GM19025 (cell line): ENCODE measurements at regions not wholly inside any gene's neighbourhood (a gene's known extent, or its start where the extent isn't known, plus 50 kb on each side); places are given as distances from the start of the nearest gene placed in this dataset.
"Not testable (repeated sequence)": the region's sequence is repeated elsewhere in the genome, so short reads cannot be mapped to it uniquely, and the experiment has no call there.

Source experiments
- ATAC-seq: cut with Tn5 transposase; IDR thresholded peaks from one replicate; pipeline ENCODE4 v1.9.1; 2021; ENCODE audit warnings: mild to moderate bottlenecking, low read depth, moderate library complexity; ENCODE audit not compliant: unreplicated experiment

DNA sequence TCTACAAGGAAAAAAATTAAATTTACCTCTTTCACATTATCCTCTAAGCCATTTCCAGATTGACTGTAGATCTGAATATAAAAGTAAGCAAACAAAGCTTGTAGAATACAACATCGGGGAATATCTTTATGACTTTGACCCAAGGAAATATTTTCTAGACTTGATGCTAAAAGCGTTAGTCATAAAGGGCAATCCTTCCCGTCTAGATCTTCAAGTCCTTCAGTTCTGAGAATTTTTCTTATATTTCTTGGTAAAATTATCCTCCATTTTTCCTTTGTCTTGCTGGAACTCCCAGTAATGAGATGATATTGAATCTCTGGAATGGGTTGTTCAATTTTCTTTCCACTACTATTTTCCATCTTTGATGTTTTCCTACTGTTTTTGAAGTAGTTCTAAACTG lies 77.8 kb upstream of the ZNF184 start:
- no peak for ATAC-seq

GRCh38 chr6:27549241-27549598 lies 76.3 kb upstream of the ZNF184 start:
- not testable (repeated sequence) for ATAC-seq

DNA sequence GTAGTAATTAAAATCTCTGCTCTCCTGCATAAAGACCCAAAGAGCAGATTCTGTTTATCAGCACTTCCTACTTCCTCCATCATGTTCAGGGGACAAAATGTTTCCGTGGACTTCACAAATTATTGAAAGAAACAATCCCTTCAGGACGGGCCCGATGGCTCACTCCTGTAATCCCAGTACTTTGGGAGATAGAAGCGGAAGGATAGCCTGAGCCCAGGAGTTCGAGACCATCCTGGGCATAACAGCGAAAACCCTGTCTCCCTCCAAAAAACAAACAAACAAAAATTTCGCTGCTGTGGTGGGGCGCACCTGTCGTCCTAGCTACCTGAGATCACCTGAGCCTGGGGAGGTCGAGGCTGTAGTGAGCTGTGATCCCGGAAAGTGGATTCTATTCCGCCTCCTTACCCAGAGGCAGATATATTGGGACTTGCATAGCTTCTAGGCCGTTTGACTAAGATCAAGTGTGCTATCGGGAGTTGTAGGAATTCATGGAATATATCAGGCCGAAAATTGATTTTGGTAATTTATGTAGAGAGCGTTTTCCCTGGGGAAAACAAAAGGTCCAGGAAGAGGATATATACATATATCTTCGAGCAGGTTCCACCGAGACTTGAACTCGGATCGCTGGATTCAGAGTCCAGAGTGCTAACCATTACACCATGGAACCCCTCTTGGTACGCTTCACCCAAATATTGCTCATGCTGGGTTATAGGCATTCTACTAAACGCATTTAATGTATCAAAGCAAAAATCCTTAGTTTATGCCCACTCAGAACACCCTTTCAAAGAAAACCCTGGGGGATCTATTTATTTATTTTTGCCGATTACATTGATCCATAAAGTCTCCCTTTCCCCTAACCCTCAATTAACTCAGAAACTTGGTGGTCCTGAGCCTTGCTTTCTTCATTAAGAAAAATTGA lies 74.5 kb upstream of the ZNF184 start:
- no peak for ATAC-seq

DNA sequence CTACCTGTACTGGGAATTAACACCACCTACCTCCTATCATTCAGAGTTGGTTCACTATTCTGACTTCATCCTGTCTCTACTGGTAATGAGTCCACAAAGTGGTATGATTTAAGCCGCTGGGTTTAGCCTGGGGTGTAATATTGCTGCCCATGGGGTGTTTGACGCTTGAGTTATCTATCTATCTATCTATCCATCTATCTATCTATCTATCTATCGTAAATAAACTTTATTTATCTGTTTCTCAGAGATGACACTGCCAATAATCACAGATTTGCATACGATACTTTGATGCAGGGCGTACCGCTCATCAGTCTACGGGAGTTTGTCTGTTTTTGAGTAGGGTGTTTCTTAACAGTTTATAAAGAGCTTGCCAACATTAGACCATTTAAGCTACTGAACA lies 73.6 kb upstream of the ZNF184 start:
- no peak for ATAC-seq

- no peak for ATAC-seq
Measured at GRCh38 chr6:27545271-27546046, 72.6 kb upstream of the ZNF184 start.

GRCh38 chr6:27544612-27545260 lies 71.8 kb upstream of the ZNF184 start:
- no peak for ATAC-seq

DNA sequence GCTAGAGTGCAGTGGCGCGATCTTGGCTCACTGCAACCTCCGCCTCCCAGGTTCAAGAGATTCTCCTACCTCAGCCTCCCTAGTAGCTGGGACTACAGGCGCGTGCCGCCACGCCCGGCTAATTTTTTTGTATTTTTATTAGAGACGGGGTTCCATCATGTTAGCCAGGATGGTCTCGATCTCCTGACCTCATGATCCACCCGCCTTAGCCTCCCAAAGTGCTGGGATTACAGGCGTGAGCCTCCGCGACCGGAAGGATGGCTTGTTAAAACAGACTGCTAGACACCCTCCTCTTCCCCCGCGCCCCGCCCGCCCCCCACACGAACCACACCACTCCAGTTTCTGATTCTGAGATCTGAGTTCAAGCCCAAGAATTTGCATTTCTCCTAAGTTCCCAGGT lies 71.2 kb upstream of the ZNF184 start:
- ATAC-seq: not testable (repeated sequence)

DNA sequence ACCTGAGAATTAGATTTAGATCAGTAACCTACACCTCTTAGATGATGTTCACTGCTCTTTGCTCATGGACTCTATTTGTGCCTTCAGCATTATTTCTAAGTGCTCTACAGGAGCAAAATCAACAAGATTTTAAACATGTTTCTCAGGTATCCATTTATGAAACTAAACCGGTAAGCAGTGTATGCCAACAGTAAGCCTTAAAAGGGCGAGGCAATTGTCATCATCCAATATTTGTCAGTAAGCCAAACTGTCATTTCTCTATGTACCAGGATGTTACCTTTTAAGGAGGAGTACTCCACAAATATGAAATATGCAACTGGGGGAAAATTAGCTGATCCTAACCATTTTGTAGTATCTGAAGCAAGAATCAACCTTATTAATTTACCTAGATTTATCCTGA lies 69.6 kb upstream of the ZNF184 start:
- ATAC-seq: no peak

- ATAC-seq: no peak
Measured at GRCh38 chr6:27541933-27542297, 69.0 kb upstream of the ZNF184 start.

DNA sequence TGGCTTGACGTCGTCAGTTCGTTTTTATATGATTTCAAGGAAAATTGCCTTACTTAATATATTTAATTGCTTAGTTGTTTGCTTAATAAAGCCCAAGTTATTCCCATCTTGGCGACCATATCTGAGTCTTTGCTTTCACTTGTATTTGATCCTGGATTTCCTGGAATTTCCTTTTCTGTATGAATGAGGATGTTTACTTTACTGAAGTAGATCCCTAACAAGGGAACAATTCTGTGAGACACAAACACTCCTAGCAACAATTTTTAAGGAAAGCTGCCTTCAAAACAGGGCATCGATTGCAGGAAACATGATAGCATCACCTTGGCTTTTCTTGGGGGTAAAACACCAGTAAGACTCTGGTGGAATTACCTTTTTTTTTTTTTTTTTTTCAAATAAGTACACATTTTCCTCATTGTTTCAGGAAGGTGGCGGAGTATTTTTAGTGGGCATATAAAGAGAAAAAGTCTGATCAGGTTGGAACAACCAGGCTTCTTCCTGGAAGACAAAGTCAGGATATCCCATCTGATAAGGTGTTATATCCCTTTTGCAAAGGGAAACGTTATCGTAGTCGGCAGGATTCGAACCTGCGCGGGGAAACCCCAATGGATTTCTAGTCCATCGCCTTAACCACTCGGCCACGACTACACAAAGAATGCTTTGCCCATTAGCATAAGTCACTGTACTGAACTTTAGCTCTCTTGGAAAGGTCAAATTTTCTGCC lies 68.5 kb upstream of the ZNF184 start:
- no peak for ATAC-seq

GRCh38 chr6:27539551-27539950 lies 66.6 kb upstream of the ZNF184 start:
- no peak for ATAC-seq

DNA sequence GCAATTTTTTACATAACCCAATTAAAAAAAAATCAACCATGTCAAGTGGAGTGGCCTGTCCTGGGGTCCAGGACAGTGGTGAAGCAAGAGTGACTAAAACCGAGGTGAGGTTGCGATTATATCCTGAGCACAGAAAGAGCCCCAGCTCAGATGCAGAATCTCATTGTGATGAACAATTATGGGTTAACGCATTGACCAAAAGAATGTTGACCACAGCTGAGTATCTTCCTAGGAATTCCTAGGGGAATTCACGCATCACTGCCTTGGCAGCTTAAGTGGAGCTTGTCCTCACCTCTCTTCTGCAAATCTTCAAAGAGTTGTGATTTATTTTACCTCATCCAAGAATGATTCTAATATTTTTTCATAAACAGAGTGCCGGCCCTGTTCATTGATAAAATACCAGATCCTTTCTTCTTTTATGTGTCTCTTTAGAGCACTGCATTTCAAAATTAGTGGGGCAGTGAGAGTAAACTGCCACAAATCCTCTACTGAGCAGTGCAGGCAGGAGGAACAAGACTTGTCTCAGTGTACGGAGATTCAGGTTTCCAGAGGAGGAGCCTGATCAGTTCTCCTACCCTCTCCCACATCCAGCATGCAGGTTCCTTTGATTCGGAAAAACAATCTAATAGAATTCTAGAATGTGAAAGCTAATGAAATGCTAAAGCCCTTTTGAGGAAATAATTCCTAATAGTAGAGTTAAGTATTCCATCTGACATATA lies 60.1 kb upstream of the ZNF184 start:
- no peak for ATAC-seq

DNA sequence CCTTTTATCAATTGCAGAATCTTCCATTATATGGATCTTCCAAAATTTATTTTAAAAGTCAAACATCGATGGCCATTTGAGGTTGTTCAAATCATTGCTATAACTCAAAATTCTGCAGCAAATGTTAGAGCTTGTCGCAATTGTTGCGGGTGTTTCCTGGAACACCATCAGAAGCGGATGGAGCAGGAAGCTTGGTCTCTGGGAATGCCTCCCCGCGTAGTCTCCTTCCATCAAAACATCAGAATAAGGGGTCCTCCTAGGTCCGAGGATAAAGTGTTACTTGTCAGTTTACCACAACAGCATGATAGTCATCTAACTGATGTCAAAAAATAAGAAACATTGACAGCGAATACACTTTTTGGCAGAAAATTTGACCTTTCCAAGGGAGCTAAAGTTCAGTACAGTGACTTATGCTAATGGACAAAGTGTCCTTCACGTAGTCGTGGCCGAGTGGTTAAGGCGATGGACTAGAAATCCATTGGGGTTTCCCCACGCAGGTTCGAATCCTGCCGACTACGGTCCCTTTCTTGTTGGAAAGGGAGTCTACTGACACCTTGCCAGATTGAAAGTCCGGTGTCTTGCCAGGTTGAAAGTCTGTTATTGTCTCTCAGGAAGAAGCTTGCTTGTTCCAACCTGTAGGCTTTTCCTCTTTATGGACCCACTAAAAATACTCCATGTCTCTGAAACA lies 59.0 kb upstream of the ZNF184 start:
- ATAC-seq: no peak

DNA sequence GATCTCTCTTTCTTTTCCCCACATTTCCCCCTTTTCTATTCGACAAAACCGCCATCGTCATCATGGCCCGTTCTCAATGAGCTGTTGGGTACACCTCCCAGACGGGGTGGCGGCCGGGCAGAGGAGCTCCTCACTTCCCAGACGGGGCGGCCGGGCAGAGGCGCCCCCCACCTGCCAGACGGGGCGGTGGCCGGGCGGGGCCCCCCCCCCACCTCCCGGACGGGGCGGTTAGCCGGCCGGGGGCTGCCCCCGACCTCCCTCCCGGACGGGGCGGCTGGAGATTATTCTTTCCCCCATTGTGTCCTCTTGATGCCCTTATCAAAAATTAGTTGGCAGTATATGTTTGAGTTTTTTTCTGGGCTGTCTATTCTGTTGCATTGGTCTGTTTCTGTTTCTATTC lies 56.9 kb upstream of the ZNF184 start:
- ATAC-seq: not testable (repeated sequence)

DNA sequence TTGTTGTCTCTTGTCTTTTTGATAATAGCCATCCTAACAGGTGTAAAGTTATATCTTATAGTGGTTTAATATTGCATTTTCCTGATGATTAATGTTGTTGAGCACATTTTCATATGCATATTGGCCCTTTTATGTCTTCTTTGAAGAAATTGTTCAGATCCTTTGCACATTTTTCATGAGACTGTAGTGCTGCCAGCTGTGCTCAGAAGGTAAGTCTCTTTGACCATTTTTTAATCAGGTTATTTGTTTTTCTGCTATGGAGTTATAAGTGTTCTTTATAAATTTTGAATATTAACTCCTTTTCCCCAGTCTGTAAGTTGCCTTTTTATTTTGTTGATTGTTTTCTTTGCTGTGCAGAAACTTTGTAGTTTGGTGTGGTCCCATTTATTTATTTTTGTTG lies 55.8 kb upstream of the ZNF184 start:
- no peak for ATAC-seq
